ENCODE measurements at regions not wholly inside any gene's neighbourhood (a gene's known extent, or its start where the extent isn't known, plus 50 kb on each side); places are given as distances from the start of the nearest gene placed in this dataset.

DNA sequence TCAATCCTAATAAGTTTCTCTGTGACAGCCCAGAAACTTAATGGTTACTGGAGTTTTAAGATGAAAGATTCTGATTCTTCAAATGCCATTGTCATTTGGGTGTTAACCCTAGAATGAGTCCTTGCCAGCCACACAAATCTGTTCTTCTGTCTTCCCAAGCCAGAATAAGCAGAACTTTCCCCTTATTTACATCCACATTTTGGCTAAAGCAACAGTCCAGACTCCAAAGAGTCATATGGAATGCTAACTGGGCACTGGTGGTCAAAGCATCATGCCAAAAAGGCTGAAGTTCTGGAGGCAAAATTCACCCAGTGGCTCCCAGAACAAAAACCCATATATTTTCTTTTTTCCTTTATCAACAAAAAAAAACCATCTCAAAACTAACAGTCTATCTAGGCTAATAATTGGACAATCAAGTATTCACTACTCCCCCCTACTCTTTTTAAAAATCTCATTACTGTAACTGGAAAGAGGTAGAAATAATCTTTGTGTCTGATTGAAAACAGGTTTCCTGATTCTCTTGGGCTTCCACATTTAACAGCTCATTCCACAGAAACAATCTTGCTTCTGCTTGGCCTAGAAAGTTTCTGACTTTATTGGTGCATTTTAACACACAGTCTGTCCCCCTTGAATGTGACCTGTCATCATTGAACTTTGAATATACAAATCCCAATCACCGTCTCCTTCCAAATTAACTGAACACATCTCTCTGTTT, 89.6 kb upstream of the SETBP1 start:
- intact Hi-C loops (cut with DNase I) = no loop called here
- ATAC-seq = no peak
- DNase-seq = no peak

DNA sequence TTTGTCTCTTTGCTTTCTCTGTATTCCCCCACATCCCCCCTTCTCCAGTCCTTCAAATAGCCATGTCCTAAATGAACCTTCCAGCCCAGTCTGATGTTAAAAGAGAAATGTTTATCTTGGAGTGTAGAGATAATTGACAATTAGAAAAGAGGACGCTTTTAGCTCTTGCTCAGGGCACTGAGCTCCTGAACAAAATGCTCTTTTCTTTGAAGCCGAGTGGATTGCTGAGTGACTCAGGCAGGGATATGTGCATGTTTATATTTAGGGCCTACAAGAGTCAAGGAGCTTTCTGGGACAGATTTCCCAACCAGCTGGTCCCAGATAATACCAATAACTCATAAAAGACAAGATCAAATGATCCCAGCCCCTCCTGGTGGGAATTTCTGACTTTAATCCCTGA, 88.0 kb upstream of the SETBP1 start:
- no peak for DNase-seq
- peak; percentile 66 to 82 for ATAC-seq

GRCh38 chr18:44594799-44595467, 85.8 kb upstream of the SETBP1 start:
- DNase-seq = no peak
- intact Hi-C loops (cut with DNase I) = no loop called here
- peak; percentile 77 to 82 for ATAC-seq

More for the DNA sequence above, 88.0 kb upstream of the SETBP1 start:
- intact Hi-C loops (cut with DNase I) = no loop called here

GRCh38 chr18:44597797-44598196, 82.9 kb upstream of the SETBP1 start:
- ATAC-seq (no peak), DNase-seq (no peak)
- intact Hi-C loops (cut with DNase I) = no loop called here

DNA sequence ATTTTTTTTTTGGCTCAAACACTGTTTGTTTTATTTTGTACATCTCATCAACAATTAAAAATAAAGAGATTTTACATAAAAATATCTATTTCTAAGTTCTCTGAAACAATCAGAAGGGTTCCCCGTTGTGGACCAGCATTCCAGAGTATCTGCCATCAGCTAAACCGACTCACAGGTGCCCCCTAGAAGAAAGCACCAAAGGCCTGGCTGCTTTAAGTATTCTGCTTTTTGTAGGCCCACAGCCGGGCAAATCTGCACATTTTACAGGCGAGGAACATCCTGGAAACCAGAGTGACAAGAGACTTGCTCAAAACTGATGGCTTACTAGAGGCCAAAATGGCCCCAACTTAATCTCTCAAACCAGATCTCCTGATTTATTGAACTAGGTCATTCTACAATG, 82.2 kb upstream of the SETBP1 start:
- DNase-seq = no peak
- ATAC-seq = no peak
- intact Hi-C loops (cut with DNase I) = no loop called here

- intact Hi-C loops (cut with DNase I) = no loop called here
- ATAC-seq (peak; percentile 76 to 79), DNase-seq (peak; percentile 46)
Observed at GRCh38 chr18:44599412-44599811, 81.3 kb upstream of the SETBP1 start.

DNA sequence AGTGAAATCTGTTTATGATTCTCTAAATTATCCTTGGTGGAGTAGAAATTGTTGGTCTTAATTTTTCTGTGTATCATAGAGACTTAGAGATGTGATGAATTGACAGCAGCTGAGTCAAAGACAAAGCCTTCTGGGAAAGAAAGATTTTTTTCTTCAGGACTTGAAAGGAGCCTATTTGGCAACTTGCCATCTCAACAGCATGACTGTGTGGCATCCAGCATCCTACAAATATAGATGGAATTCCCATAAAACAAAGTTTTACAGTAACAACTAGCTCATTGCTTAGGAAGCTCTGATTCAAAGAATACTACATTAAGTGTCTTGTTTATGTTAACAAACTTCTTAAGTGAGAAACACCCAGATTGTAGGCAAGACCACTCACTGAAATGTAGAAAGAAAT, 79.2 kb upstream of the SETBP1 start:
- DNase-seq (no peak), ATAC-seq (no peak)
- intact Hi-C loops (cut with DNase I) = no loop called here

DNA sequence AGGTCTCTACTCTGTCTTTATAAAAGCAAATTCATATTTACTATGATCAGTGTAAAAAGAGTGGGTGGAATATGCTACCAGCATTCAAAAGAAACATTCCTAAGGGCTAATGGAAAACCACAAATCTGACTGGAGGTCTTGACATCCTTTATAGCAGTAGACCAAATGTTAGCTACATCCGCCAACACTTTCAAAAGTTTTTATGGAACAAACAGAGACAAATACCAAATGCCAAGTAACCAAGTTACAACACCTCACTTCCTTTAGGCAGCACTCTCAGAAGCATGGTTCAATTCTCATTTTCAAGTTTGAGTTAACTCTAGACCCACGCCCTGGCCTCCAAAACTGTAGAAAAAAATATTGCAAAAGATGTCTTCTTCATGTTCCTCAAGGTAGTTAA, 78.3 kb upstream of the SETBP1 start:
- intact Hi-C loops (cut with DNase I) = no loop called here
- DNase-seq = no peak
- no peak for ATAC-seq

- DNase-seq (no peak), ATAC-seq (no peak)
- intact Hi-C loops (cut with DNase I) = no loop called here
Observed at GRCh38 chr18:44602845-44603244, 77.8 kb upstream of the SETBP1 start.

DNA sequence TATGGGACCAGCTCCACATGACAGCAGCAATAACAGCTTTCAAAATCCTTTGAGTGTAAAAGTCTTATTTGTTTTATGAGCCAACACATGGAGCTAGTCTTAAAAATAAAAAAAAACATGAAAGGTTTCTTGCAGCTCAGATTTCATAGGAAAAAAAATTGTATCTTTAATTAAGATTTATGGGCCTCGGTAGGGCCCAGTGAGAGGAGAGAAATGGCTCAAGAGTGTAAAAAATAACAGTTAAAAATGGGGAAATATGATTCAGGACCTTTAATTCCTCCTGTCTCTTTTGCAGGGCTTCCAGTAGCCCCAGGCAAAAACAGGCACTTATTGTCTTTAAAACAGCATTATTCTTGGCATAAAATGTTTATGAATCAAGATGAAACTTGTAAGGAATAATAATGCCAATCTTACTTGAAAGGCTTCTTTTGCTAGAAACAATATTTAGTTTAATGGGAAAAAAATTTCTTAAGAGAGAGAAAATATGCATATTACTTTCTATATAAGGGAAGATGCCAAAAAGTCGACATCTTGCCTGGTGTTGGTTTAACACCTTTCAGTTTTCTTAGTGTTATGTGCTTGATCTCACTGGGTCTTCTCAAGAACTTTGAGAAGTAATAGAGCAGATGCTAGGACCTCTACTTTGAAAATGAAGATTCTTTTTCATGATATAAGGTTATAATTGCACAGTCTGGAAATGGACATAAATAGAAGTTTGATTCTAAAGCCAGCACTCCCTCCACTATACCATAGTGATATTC, 71.3 kb upstream of the SETBP1 start:
- ATAC-seq (no peak), DNase-seq (no peak)
- intact Hi-C loops (cut with DNase I) = no loop called here

- intact Hi-C loops (cut with DNase I) = no loop called here
- DNase-seq (no peak), ATAC-seq (no peak)
Observed at GRCh38 chr18:44620812-44621211, 59.9 kb upstream of the SETBP1 start.

DNA sequence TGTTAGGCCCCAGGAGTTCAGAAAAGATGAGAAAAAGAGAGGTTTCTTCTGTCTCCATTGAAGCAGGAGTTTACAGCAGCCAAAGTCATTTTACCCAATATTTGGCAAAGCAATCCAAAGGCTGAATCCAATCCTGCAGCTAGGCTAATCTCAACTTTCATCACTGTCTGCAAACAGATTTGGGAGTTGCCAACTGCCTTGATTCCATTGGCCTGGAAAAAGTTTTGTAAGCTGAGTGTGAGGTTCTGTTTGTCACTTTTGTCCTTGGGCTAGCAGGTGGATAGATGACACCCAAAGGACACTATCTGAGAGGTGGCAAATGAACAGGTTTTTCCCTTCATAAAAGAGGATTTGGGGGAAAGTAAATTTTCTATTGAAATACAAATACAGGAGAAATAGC, 56.6 kb upstream of the SETBP1 start:
- no peak for DNase-seq
- intact Hi-C loops (cut with DNase I) = no loop called here
- ATAC-seq = no peak

DNA sequence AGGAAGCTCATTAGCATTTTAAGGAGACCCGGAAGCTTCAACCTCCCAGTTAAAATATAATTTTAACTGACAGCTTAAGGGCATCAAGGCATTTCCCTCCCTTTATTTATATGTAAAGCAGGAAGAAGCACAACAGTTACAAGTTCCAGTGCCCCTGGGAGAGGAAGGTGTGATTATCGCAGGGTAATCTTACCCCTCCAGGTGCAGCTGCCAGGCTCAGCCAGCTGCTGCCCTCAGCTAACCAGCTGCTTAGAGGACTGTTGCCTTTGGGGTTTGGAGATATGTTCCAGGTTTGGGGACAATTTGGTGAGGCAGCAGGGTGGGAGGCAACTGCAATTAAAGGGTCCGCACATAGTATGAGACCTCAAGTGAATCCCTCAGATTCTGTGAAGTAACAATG, 55.3 kb upstream of the SETBP1 start:
- ATAC-seq (no peak), DNase-seq (no peak)
- intact Hi-C loops (cut with DNase I) = no loop called here

- ATAC-seq = no peak
- intact Hi-C loops (cut with DNase I) = no loop called here
- no peak for DNase-seq
Observed at GRCh38 chr18:44626236-44626635, 54.5 kb upstream of the SETBP1 start.

DNA sequence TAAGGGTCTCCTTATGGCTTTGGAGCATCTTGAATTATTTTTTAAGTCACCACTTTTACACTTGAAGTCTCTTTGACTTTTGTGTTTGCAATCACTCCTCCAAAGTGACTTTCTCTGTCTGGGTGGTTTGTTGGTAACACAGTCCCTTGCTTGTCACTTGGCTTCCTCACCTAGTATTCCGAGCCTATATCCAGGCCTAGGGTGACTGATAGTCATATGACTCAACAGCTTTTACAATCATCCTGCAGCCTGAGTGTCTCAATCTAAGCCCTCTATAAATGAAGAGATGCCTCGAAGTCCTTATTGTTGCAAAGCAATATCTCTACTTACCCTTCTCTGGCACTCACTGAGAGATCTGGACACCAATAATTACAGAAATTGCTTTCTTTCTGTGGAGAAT, 53.9 kb upstream of the SETBP1 start:
- intact Hi-C loops (cut with DNase I) = no loop called here
- ATAC-seq (peak in 1 of 2 donors; percentile 57), DNase-seq (no peak)

- intact Hi-C loops (cut with DNase I) = no loop called here
- DNase-seq (no peak), ATAC-seq (peak; percentile 70 to 84)
Observed at GRCh38 chr18:44627280-44627679, 53.4 kb upstream of the SETBP1 start.

DNA sequence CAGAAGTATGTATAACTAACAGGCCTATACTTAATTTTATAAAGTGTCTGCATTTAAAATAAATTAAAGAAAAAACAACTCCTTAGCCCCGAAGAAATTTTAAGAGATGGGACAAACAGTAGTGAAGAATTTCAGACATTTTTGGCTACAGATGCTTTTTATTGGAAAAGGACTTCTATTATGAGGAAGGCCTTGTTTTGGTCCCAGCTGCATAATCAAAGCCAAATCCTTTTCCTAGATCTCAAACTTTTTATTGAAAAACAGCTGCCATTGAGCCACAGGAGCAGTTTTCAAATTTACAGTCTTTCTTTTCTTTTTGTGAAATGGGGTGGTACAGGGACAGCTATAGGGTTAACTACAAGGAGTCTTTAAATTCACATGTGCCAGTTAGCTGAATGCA, 51.3 kb upstream of the SETBP1 start:
- ATAC-seq (no peak), DNase-seq (no peak)
- intact Hi-C loops (cut with DNase I) = no loop called here

- intact Hi-C loops (cut with DNase I) = no loop called here
- DNase-seq = no peak
Observed at GRCh38 chr18:44630118-44630517, 50.6 kb upstream of the SETBP1 start.

More at GRCh38 chr18:44630118-44630517, 50.6 kb upstream of the SETBP1 start:
- no peak for ATAC-seq
